DND-41 (cell line): ENCODE measurements at regions not wholly inside any gene's neighbourhood (a gene's known extent, or its start where the extent isn't known, plus 50 kb on each side); places are given as distances from the start of the nearest gene placed in this dataset.

ENCODE experiments used
- EZH2 ChIP-seq: IDR thresholded peaks from 3 replicates; pipeline ENCODE4 v1.6.1; 2012; ENCODE audit warnings: borderline replicate concordance, low read depth, mild to moderate bottlenecking, moderate library complexity, low read length, inconsistent platforms; ENCODE audit not compliant: severe bottlenecking
- TF ChIP-seq, protein P1 (sequence below): IDR thresholded peaks from 2 replicates; pipeline ENCODE4 v1.5.1; 2012; ENCODE audit warnings: borderline replicate concordance, low read length, moderate library complexity, mild to moderate bottlenecking; ENCODE audit not compliant: poor library complexity, severe bottlenecking; ENCODE audit errors: extremely low read depth

DNA sequence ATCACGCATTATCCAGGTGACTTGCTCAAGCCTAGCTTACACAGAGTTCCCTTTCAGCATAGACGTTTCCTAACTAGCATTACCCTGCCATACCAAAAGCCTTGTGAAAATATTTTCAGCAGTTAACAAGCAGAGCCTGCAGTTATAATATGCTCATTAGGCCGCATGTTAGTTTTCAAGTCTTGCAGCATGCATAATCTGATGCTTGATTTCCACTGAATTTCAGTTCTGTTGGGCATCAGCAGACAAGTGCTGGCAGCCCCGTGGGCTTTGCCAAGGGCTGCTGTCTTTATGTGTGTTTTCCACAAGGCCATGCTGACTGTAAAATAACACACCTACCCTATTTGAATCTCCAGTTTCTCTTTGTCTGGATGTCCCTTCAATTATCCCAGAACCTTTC, 491.0 kb upstream of the WWC1 start:
- TF ChIP-seq, protein P1, sequence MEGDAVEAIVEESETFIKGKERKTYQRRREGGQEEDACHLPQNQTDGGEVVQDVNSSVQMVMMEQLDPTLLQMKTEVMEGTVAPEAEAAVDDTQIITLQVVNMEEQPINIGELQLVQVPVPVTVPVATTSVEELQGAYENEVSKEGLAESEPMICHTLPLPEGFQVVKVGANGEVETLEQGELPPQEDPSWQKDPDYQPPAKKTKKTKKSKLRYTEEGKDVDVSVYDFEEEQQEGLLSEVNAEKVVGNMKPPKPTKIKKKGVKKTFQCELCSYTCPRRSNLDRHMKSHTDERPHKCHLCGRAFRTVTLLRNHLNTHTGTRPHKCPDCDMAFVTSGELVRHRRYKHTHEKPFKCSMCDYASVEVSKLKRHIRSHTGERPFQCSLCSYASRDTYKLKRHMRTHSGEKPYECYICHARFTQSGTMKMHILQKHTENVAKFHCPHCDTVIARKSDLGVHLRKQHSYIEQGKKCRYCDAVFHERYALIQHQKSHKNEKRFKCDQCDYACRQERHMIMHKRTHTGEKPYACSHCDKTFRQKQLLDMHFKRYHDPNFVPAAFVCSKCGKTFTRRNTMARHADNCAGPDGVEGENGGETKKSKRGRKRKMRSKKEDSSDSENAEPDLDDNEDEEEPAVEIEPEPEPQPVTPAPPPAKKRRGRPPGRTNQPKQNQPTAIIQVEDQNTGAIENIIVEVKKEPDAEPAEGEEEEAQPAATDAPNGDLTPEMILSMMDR = no peak
- TF ChIP-seq EZH2 = no peak
